Tibial artery (tissue), 4 donors: ENCODE measurements at regions not wholly inside any gene's neighbourhood (a gene's known extent, or its start where the extent isn't known, plus 50 kb on each side); places are given as distances from the start of the nearest gene placed in this dataset.

ENCODE experiments used
- DNase-seq, 2 donors: peaks; one replicate each; pipeline ENCODE4 v3.0.0-alpha.2; 2019
- H3K27ac ChIP-seq, 2 donors: fragments of 200-600 bp; sonication (generic) in 1 of 2; 1 replicate in 1 of 2; 2 replicates in 1 of 2; pipeline ENCODE4 v1.5.1; 2018 to 2019; ENCODE audit warnings: mild to moderate bottlenecking in 1 of 2
- H3K27me3 ChIP-seq, 2 donors: fragments of 200-600 bp; sonication (generic) in 1 of 2; one replicate each; pipeline versions ENCODE4 v1.5.1 to v1.6.0; 2016 to 2019
- H3K36me3 ChIP-seq, 3 donors: fragments of 200-600 bp; sonication (generic) in 2 of 3; one replicate each; pipeline ENCODE4 v1.5.1; 2016 to 2019; ENCODE audit warnings: mild to moderate bottlenecking in 2 of 3
- H3K4me1 ChIP-seq, 4 donors: fragments of 200-600 bp; sonication (generic) in 2 of 4; 1 replicate in 3 of 4; 2 replicates in 1 of 4; pipeline ENCODE4 v1.5.1; 2016 to 2019
- H3K4me3 ChIP-seq, 2 donors: fragments of 200-600 bp; sonication (generic) in 1 of 2; 1 replicate in 1 of 2; 2 replicates in 1 of 2; pipeline ENCODE4 v1.5.1; 2018 to 2019; ENCODE audit warnings: mild to moderate bottlenecking in 2 of 2
- H3K9me3 ChIP-seq, 3 donors: fragments of 200-600 bp; sonication (generic) in 1 of 3; one replicate each; pipeline ENCODE4 v1.5.1; 2016 to 2019
- intact Hi-C: fragments of 100-400 bp; cut with DNase I; formaldehyde crosslinking; loops from one replicate; pipeline ENCODE4 v1.15.0; 2023; ENCODE audit warnings: low total_unique reads
- TF ChIP-seq, protein P1 (sequence below), 2 experiments: fragments of 200-600 bp in 1 of 2; fragments of 450-650 bp in 1 of 2; IDR thresholded peaks; one replicate each; pipeline ENCODE4 v1.5.1; 2017 to 2019; ENCODE audit warnings: antibody characterized with exemption in 2 of 2, mild to moderate bottlenecking in 1 of 2, moderate library complexity in 1 of 2

DNA sequence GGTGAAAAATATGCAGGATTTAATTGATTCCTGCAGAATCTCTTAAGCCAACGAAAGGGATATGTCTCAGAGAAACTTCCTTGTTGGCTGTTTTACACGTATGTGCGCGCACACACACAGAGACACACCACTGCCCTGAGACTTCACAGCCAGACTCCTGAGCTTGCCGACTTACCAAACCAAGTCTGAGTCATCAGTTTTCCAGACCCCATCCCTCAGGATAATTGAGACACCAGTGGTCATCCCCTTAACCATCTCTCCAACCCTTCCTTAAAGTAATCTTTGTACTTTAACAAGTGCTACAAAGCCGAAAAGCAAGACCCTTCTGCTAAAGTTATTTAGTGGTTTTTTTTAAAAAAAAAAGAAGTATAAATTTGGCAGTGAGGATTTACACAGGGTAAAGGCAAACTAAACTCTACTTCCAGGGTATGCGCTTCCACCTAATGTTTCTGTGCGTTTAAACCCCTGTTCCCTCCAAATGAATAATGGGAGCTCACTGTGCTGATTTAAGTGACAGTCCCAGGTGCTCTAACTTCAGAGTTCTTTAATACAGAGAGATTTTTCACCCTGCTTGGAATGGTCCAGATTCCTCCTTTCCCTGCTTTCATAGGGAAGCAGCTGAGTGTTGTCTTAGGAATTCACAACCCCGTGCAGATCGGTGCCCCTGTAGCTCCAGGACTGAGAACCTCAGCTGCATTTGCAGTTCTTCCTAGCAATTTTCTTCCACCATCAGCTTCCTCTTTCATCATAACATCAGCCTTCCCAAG lies 198.5 kb downstream of the INHBA start:
- no peaks in the 10 kb centered on the region for H3K9me3 ChIP-seq
- no peaks in the 10 kb centered on the region for H3K36me3 ChIP-seq
- TF ChIP-seq, protein P1, sequence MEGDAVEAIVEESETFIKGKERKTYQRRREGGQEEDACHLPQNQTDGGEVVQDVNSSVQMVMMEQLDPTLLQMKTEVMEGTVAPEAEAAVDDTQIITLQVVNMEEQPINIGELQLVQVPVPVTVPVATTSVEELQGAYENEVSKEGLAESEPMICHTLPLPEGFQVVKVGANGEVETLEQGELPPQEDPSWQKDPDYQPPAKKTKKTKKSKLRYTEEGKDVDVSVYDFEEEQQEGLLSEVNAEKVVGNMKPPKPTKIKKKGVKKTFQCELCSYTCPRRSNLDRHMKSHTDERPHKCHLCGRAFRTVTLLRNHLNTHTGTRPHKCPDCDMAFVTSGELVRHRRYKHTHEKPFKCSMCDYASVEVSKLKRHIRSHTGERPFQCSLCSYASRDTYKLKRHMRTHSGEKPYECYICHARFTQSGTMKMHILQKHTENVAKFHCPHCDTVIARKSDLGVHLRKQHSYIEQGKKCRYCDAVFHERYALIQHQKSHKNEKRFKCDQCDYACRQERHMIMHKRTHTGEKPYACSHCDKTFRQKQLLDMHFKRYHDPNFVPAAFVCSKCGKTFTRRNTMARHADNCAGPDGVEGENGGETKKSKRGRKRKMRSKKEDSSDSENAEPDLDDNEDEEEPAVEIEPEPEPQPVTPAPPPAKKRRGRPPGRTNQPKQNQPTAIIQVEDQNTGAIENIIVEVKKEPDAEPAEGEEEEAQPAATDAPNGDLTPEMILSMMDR (IDR thresholded peaks at IDR 0.05), result no peak
- H3K27me3 ChIP-seq, result no peaks in the 10 kb centered on the region
- H3K27ac ChIP-seq, result no peak overlapping the region
- H3K4me3 ChIP-seq, result no peak overlapping the region
- H3K4me1 ChIP-seq, result no peaks in the 10 kb centered on the region
- no peak for DNase-seq
- intact Hi-C loops, result no loop called here

DNA sequence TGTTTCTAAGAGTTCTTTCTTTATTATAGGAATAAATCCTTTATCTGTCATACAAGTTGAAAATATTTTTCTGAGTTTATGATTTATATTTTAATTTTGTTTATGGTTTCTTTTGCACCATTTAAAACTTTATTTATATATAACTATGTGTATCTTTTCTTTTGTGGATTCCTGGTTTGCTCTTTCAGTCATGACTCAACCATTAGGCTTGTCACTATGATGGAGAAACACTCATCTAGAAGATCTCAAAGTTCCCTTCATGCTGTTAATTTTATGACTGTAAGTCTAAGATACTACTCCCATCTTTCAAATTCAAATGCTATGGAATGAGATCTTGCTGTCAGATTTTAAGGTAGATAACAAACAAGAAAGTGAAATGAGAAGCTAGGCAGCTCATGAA lies 199.5 kb downstream of the INHBA start:
- DNase-seq, result no peak
- Histone ChIP-seq H3K27ac (no peak overlapping the region), H3K27me3 (no peaks in the 10 kb centered on the region), H3K4me1 (no peaks in the 10 kb centered on the region), H3K36me3 (no peaks in the 10 kb centered on the region), H3K9me3 (no peaks in the 10 kb centered on the region), H3K4me3 (no peak overlapping the region)
- TF ChIP-seq, protein P1 (IDR thresholded peaks at IDR 0.05), result no peak
- intact Hi-C loops, result no loop called here

DNA sequence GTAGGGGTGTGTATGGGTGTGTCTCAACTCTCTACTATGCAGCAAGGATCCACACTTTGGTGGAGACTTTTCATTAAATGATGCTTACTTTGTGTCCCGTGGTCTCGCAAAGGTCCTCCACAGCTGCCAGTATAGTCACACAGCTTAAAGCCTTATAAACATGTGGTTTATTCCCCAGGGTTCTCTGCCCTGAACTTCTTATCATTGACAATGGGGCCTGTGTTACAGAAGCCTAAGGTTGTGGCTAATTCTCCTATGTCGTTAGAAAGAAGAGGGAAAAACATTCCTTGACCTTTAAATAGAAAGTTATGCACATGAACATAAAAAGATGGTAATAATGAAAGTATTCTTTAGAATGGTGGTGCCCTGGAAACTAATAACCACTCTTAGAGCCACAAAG lies 201.4 kb downstream of the INHBA start:
- intact Hi-C loops, result no loop called here

DNA sequence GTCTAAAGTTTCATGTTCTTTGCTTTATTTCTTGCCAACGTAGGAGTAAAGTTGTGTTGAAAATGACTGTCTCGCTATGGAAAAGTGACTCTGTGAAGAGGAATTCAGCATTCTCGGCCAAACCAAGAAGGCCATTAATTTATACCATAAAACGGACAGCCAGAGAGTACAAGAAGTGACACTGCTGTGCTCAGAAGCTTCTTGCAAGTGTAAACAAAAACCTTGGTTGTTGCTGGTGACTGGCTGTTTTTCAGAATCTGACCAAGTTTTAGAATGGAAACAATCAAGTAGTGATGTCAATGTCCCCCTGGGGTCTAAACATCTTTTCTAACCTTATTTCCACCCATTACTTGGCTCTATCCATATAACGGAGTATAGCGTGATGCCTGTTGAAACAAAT lies 201.9 kb downstream of the INHBA start:
- H3K4me1 ChIP-seq, result no peaks in the 10 kb centered on the region
- TF ChIP-seq, protein P1 (IDR thresholded peaks at IDR 0.05), result no peak
- H3K27me3 ChIP-seq, result no peaks in the 10 kb centered on the region
- no peak overlapping the region for H3K4me3 ChIP-seq
- H3K36me3 ChIP-seq, result no peaks in the 10 kb centered on the region
- no peak overlapping the region for H3K27ac ChIP-seq
- DNase-seq, result no peak
- intact Hi-C loops, result no loop called here
- H3K9me3 ChIP-seq, result no peaks in the 10 kb centered on the region

More for the DNA sequence above, 201.4 kb downstream of the INHBA start:
- H3K27me3 ChIP-seq, result no peaks in the 10 kb centered on the region
- H3K9me3 ChIP-seq, result no peaks in the 10 kb centered on the region
- TF ChIP-seq, protein P1 (IDR thresholded peaks at IDR 0.05), result no peak
- DNase-seq, result no peak
- no peak overlapping the region for H3K4me3 ChIP-seq
- no peaks in the 10 kb centered on the region for H3K4me1 ChIP-seq
- H3K27ac ChIP-seq, result no peak overlapping the region
- no peaks in the 10 kb centered on the region for H3K36me3 ChIP-seq

DNA sequence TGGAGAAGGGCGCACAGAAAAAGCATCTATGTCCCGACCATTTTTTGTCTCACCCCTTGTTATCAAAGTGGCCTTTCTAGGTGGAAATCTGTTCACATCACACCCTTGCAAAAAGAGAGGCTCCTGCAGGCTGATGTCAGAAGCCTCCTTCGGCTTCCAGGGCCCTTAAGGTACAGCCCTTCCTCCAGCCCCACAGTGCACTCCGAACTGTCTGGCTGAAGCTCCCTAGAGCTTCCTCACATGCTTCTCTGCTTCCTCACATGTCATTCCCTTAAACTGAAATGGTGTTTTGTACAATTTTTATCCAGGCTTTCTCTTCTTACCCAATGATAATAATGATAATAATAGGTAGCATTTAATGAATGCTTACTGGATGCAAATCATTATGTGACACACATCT lies 210.3 kb downstream of the INHBA start:
- no peak overlapping the region for H3K4me3 ChIP-seq

More for the DNA sequence above, 210.3 kb downstream of the INHBA start:
- intact Hi-C loops, result no loop called here
- Histone ChIP-seq H3K27ac (no peak overlapping the region), H3K36me3 (no peaks in the 10 kb centered on the region), H3K27me3 (no peaks in the 10 kb centered on the region), H3K4me1 (no peaks in the 10 kb centered on the region), H3K9me3 (no peaks in the 10 kb centered on the region)
- DNase-seq, result no peak
- TF ChIP-seq, protein P1 (IDR thresholded peaks at IDR 0.05), result no peak
